RWPE1 (cell line): ENCODE measurements at regions not wholly inside any gene's neighbourhood (a gene's known extent, or its start where the extent isn't known, plus 50 kb on each side); places are given as distances from the start of the nearest gene placed in this dataset.

Experiments
- CTCF ChIA-PET: fragments of 350-600 bp; sonication (Branson Sonifier 250); formaldehyde crosslinking; extraction: SDS; loops from one replicate; lab custom pipeline; 2021; lab: Yijun Ruan, JAX
- POLR2A ChIA-PET: fragments of 400-600 bp; formaldehyde crosslinking; extraction: SDS; loops from one replicate; lab custom pipeline; 2020; ENCODE audit warnings: antibody characterized with exemption; ENCODE audit not compliant: low non-redundant PET; lab: Yijun Ruan, JAX
- DNase-seq: peaks from one replicate; pipeline ENCODE4 v3.0.0; 2012; ENCODE audit warnings: low spot score
- H3K27ac ChIP-seq: fragments of 450-650 bp; 2 replicates; pipeline ENCODE4 v1.5.1; 2017
- TF ChIP-seq, protein P1 (sequence below): fragments of 450-650 bp; conservative IDR thresholded peaks from 2 replicates; pipeline ENCODE4 v1.5.1; 2017; ENCODE audit warnings: low read depth, mild to moderate bottlenecking

DNA sequence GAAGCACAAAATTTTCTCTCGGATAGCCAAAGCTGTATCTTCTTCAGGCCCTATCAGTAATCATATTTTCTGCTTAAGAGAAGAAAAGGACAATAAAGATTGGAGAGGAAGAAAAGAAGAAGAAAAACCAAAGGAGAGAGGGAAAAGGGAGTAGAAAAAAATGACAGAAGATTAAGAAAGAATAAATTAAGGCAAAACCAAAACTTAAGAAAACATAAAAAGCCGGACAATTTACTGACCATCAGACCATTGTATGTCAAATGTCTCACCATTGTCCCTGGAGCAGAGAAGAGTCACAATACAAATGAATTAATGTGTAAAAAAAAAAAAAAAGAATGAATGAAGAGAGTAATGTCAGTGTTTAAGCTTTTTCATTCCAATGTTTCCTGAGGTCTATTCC is 1274.8 kb downstream of the FSCB start:
- CTCF ChIA-PET = interaction anchor here (0.6 kb wide), 1 partner anchor 32 kb away, joined by 3 read pairs; no protein-coding TSS in a partner anchor
- POLR2A ChIA-PET = no interaction called here
- TF ChIP-seq, protein P1, sequence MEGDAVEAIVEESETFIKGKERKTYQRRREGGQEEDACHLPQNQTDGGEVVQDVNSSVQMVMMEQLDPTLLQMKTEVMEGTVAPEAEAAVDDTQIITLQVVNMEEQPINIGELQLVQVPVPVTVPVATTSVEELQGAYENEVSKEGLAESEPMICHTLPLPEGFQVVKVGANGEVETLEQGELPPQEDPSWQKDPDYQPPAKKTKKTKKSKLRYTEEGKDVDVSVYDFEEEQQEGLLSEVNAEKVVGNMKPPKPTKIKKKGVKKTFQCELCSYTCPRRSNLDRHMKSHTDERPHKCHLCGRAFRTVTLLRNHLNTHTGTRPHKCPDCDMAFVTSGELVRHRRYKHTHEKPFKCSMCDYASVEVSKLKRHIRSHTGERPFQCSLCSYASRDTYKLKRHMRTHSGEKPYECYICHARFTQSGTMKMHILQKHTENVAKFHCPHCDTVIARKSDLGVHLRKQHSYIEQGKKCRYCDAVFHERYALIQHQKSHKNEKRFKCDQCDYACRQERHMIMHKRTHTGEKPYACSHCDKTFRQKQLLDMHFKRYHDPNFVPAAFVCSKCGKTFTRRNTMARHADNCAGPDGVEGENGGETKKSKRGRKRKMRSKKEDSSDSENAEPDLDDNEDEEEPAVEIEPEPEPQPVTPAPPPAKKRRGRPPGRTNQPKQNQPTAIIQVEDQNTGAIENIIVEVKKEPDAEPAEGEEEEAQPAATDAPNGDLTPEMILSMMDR = no peak
- no peak for DNase-seq
- H3K27ac ChIP-seq = no peak overlapping the region

DNA sequence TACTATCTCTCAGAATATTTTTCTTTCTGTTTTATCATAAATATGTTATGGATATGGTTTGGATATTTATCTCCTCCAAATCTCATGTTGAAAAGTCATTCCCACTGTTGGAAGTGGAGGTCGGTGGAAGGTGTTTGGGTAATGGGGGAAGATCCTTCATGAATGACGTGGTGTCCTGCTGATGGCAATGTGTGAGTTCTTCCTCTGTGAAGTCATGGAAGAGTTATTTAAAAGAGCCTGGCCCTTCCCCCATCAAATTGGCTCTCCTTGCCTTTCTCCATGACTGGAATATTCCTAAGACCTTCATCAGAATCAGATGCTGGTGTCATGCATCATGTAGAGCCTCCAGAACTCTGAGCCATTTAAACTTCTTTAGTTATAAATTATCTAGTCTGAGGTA is 1291.6 kb downstream of the FSCB start:
- TF ChIP-seq, protein P1 = no peak
- POLR2A ChIA-PET = no interaction called here
- CTCF ChIA-PET = no interaction called here
- DNase-seq = no peak
- H3K27ac ChIP-seq = no peak overlapping the region

DNA sequence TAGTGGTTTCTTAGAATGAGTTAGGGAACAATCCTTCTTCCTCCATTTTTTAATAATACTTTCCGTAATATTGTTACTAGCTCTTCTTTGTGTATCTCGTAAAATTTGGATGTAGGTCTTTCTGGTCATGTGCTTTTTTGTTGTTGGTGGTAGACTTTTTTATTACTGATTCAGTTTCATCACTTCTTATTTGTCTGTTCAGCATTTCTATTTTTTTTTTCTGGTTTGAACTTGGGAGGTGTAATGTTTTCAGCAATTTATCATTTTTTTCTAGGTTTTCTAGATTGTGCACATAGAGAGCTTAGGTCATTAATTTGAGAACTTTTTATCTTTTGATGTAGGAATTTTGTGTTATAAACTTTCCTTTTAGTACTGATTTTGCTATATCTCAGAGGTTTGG is 1299.9 kb downstream of the FSCB start:
- DNase-seq = no peak

DNA sequence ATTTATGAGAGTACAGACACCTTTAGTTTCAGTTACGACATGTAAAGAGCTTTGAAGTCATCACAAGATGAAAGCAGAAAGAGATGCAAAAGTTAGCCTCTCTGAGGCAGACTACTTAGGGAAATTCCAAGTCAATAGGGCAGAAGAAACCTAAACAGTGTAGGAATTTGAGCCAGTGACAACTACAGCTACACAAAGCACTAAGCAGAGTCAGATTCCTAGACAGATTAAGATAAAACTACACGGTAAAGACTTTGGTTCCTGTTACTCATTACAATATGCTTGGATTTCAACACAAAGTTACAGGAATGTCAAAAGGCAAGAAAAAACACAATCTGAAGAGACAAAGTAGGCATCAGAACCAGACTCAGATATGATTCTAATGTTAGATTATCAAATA is 1302.3 kb downstream of the FSCB start:
- POLR2A ChIA-PET = no interaction called here
- CTCF ChIA-PET = no interaction called here

More for the DNA sequence above, 1299.9 kb downstream of the FSCB start:
- POLR2A ChIA-PET = no interaction called here
- no peak overlapping the region for H3K27ac ChIP-seq
- CTCF ChIA-PET = no interaction called here
- TF ChIP-seq, protein P1 = no peak

DNA sequence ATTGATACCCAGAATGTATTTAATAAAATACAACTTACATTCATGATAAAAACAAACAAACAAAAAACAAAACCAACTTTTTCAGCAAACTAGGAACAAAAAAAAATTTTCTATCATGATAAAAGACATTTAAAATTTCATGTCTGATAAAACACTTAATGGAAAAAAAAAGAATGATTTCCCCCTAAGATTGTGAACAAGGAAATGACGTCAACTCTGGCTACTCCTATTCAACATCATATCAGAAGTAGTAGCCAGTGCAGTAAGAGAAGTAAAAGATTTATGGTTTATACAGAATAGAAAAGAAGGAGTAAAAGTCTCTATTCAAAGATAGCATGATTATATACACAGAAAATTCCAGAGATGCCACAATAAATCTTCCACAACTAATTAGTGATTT is 1306.6 kb downstream of the FSCB start:
- DNase-seq = no peak
- H3K27ac ChIP-seq = no peak overlapping the region
- POLR2A ChIA-PET = no interaction called here
- CTCF ChIA-PET = no interaction called here
- TF ChIP-seq, protein P1 = no peak

More for the DNA sequence above, 1302.3 kb downstream of the FSCB start:
- DNase-seq = no peak
- H3K27ac ChIP-seq = no peak overlapping the region
- TF ChIP-seq, protein P1 = no peak

DNA sequence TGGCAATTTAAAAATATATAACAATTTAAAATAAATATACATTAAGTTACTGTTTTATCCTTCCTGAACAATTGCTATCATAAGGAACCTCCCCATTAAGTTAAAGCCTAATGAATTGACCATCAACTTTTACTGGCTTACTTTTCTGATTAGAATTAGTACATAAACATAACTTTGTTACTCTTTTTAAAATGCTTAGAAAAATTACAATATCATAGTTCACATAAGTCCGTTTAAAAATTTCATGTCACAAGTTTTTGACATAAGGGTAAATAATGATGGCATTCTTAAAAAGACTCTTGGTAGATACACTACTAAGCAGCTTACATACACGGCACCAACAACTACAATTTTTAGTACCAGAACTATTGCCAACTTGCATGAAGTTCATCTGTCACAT is 1308.6 kb downstream of the FSCB start:
- POLR2A ChIA-PET = no interaction called here
- CTCF ChIA-PET = interaction anchor here (0.7 kb wide), 1 partner anchor 1273 kb away, joined by 3 read pairs; no protein-coding TSS in a partner anchor
- TF ChIP-seq, protein P1 = no peak

More for the DNA sequence above, 1308.6 kb downstream of the FSCB start:
- H3K27ac ChIP-seq = no peak overlapping the region
- DNase-seq = no peak
